Activated CD8-positive, alpha-beta T cell treated with anti-CD3 and anti-CD28 coated beads, Interleukin-2, amount 10 ng/mL, durations not matched to agents 7 days and 5 days (primary cell): ENCODE measurements at regions not wholly inside any gene's neighbourhood (a gene's known extent, or its start where the extent isn't known, plus 50 kb on each side); places are given as distances from the start of the nearest gene placed in this dataset.
"Not testable (repeated sequence)": the region's sequence is repeated elsewhere in the genome, so short reads cannot be mapped to it uniquely, and the experiment has no call there.

ENCODE experiments used
- ATAC-seq: fragments of 150-1000 bp; cut with Tn5 transposase; one replicate; pipeline ENCODE4 v1.10.0; 2021; ENCODE audit warnings: moderate library complexity
- CTCF ChIA-PET: fragments of 350-600 bp; sonication (Branson Sonifier 250); formaldehyde crosslinking; loops from one replicate; lab custom pipeline; 2021; ENCODE audit warnings: antibody characterized with exemption; lab: Charles Lee
- POLR2A ChIA-PET: fragments of 350-600 bp; sonication (Branson Sonifier 250); formaldehyde crosslinking; loops from one replicate; lab custom pipeline; 2021; ENCODE audit warnings: antibody characterized with exemption; lab: Charles Lee
- DNase-seq: peaks from one replicate; pipeline ENCODE4 v3.0.0-alpha.2; 2020
- H3K27ac Mint-ChIP-seq: one replicate; pipeline ENCODE4 v1.8.0; 2021; ENCODE audit warnings: mild to moderate bottlenecking, mixed read lengths
- H3K27me3 Mint-ChIP-seq: one replicate; pipeline ENCODE4 v1.8.0; 2021; ENCODE audit warnings: low read depth, mixed read lengths
- H3K36me3 Mint-ChIP-seq: one replicate; pipeline ENCODE4 v1.8.0; 2021; ENCODE audit warnings: low read depth, mixed read lengths
- H3K4me1 Mint-ChIP-seq: one replicate; pipeline ENCODE4 v1.8.0; 2021; ENCODE audit warnings: low read depth, mixed read lengths
- H3K4me3 Mint-ChIP-seq: one replicate; pipeline ENCODE4 v1.8.0; 2021; ENCODE audit warnings: mild to moderate bottlenecking, mixed read lengths
- H3K9me3 Mint-ChIP-seq: one replicate; pipeline ENCODE4 v1.8.0; 2022; ENCODE audit warnings: mixed read lengths; ENCODE audit not compliant: insufficient read depth

GRCh38 chr6:134590004-134590403 is 272.1 kb upstream of the SGK1 start:
- CTCF ChIA-PET = interaction anchor here (0.6 kb wide), 1 partner anchor 176 kb away, joined by 3 read pairs; no protein-coding TSS in a partner anchor

GRCh38 chr6:134589512-134589911 is 271.6 kb upstream of the SGK1 start:
- H3K4me1 Mint-ChIP-seq = no peaks in the 10 kb centered on the region
- no peak for DNase-seq
- no peak overlapping the region for H3K27ac Mint-ChIP-seq
- ChIA-PET POLR2A (no interaction called here), CTCF (no interaction called here)
- no peak for ATAC-seq
- H3K4me3 Mint-ChIP-seq = no peak overlapping the region
- H3K36me3 Mint-ChIP-seq = no peaks in the 10 kb centered on the region
- no peaks in the 10 kb centered on the region for H3K27me3 Mint-ChIP-seq
- no peaks in the 10 kb centered on the region for H3K9me3 Mint-ChIP-seq

More at GRCh38 chr6:134590004-134590403, 272.1 kb upstream of the SGK1 start:
- no peak for DNase-seq
- no peak for ATAC-seq
- POLR2A ChIA-PET = no interaction called here
- H3K9me3 Mint-ChIP-seq = no peaks in the 10 kb centered on the region
- H3K36me3 Mint-ChIP-seq = no peaks in the 10 kb centered on the region
- peaks cover 2% of the 10 kb centered on the region for H3K4me1 Mint-ChIP-seq
- no peaks in the 10 kb centered on the region for H3K27me3 Mint-ChIP-seq
- H3K4me3 Mint-ChIP-seq = no peak overlapping the region
- no peak overlapping the region for H3K27ac Mint-ChIP-seq

- Mint-ChIP-seq H3K9me3 (no peaks in the 10 kb centered on the region), H3K27me3 (no peaks in the 10 kb centered on the region), H3K27ac (no peak overlapping the region), H3K4me1 (no peaks in the 10 kb centered on the region), H3K4me3 (no peak overlapping the region), H3K36me3 (no peaks in the 10 kb centered on the region)
- ATAC-seq = no peak
- ChIA-PET POLR2A (no interaction called here), CTCF (no interaction called here)
- DNase-seq = no peak
Observed at GRCh38 chr6:134588267-134588666, 270.4 kb upstream of the SGK1 start.

- CTCF ChIA-PET = interaction anchor here (1.0 kb wide), 1 partner anchor 43 kb away, joined by 3 read pairs; no protein-coding TSS in a partner anchor
- H3K27me3 Mint-ChIP-seq = no peaks in the 10 kb centered on the region
- DNase-seq = no peak
- H3K36me3 Mint-ChIP-seq = no peaks in the 10 kb centered on the region
- POLR2A ChIA-PET = interaction anchor here (1.0 kb wide), 1 partner anchor 11 kb away, joined by 3 read pairs; no protein-coding TSS in a partner anchor
- H3K4me3 Mint-ChIP-seq = no peak overlapping the region
- H3K9me3 Mint-ChIP-seq = no peaks in the 10 kb centered on the region
- no peak overlapping the region for H3K27ac Mint-ChIP-seq
- H3K4me1 Mint-ChIP-seq = no peaks in the 10 kb centered on the region
- ATAC-seq = no peak
Observed at GRCh38 chr6:134585517-134585873, 267.6 kb upstream of the SGK1 start.

GRCh38 chr6:134584847-134585516 is 267.1 kb upstream of the SGK1 start:
- DNase-seq = no peak
- Mint-ChIP-seq H3K27me3 (peaks cover 2% of the 10 kb centered on the region), H3K27ac (no peak overlapping the region), H3K36me3 (no peaks in the 10 kb centered on the region), H3K4me3 (no peak overlapping the region), H3K4me1 (no peaks in the 10 kb centered on the region), H3K9me3 (no peaks in the 10 kb centered on the region)
- no peak for ATAC-seq
- POLR2A ChIA-PET = interaction anchor here (0.7 to 1.1 kb wide), 3 partner anchors 11 to 112 kb away, joined by 3 read pairs; no protein-coding TSS in a partner anchor
- CTCF ChIA-PET = interaction anchor here (1.0 to 1.1 kb wide), 3 partner anchors 42 to 356 kb away, joined by 3 read pairs; no protein-coding TSS in a partner anchor

GRCh38 chr6:134577998-134578397 is 260.1 kb upstream of the SGK1 start:
- no peak overlapping the region for H3K4me3 Mint-ChIP-seq
- H3K9me3 Mint-ChIP-seq = no peaks in the 10 kb centered on the region
- POLR2A ChIA-PET = no interaction called here
- H3K36me3 Mint-ChIP-seq = no peaks in the 10 kb centered on the region
- DNase-seq (no peak), ATAC-seq (no peak)
- H3K27me3 Mint-ChIP-seq = peaks cover 4% of the 10 kb centered on the region
- CTCF ChIA-PET = no interaction called here
- H3K27ac Mint-ChIP-seq = no peak overlapping the region
- H3K4me1 Mint-ChIP-seq = no peaks in the 10 kb centered on the region

GRCh38 chr6:134575221-134575620 is 257.3 kb upstream of the SGK1 start:
- peaks cover 10% of the 10 kb centered on the region for H3K4me1 Mint-ChIP-seq
- POLR2A ChIA-PET = no interaction called here
- CTCF ChIA-PET = no interaction called here
- H3K27me3 Mint-ChIP-seq = peaks cover 6% of the 10 kb centered on the region
- H3K4me3 Mint-ChIP-seq = no peak overlapping the region
- peaks cover 5% of the 10 kb centered on the region for H3K36me3 Mint-ChIP-seq
- DNase-seq (no peak), ATAC-seq (no peak)
- H3K27ac Mint-ChIP-seq = no peak overlapping the region
- H3K9me3 Mint-ChIP-seq = peaks cover 13% of the 10 kb centered on the region

- Mint-ChIP-seq H3K4me1 (peaks cover 17% of the 10 kb centered on the region), H3K4me3 (no peak overlapping the region), H3K9me3 (peaks cover 13% of the 10 kb centered on the region), H3K36me3 (peaks cover 7% of the 10 kb centered on the region), H3K27ac (no peak overlapping the region), H3K27me3 (peaks cover 2% of the 10 kb centered on the region)
- no peak for DNase-seq
- ChIA-PET POLR2A (interaction anchor here (0.6 kb wide), 1 partner anchor 11 kb away, joined by 3 read pairs; no protein-coding TSS in a partner anchor), CTCF (no interaction called here)
- ATAC-seq = no peak
Observed at GRCh38 chr6:134574491-134574890, 256.6 kb upstream of the SGK1 start.

- ATAC-seq = peak; percentile 69
- peak overlapping the region; percentile 46 for H3K4me3 Mint-ChIP-seq
- POLR2A ChIA-PET, H3K27me3 Mint-ChIP-seq, CTCF ChIA-PET, DNase-seq: not testable (repeated sequence)
- H3K36me3 Mint-ChIP-seq = peaks cover 18% of the 10 kb centered on the region
- peaks cover 22% of the 10 kb centered on the region for H3K9me3 Mint-ChIP-seq
- H3K4me1 Mint-ChIP-seq = peaks cover 26% of the 10 kb centered on the region
- H3K27ac Mint-ChIP-seq = peak overlapping the region; percentile 82
Observed at GRCh38 chr6:134569996-134570395, 252.1 kb upstream of the SGK1 start.

GRCh38 chr6:134564705-134565104 is 246.8 kb upstream of the SGK1 start:
- no peak overlapping the region for H3K4me3 Mint-ChIP-seq
- DNase-seq = no peak
- peaks cover 11% of the 10 kb centered on the region for H3K4me1 Mint-ChIP-seq
- no peaks in the 10 kb centered on the region for H3K27me3 Mint-ChIP-seq
- ChIA-PET CTCF (no interaction called here), POLR2A (no interaction called here)
- H3K27ac Mint-ChIP-seq = no peak overlapping the region
- H3K36me3 Mint-ChIP-seq = peaks cover 10% of the 10 kb centered on the region
- peaks cover 8% of the 10 kb centered on the region for H3K9me3 Mint-ChIP-seq
- no peak for ATAC-seq

GRCh38 chr6:134560019-134560418 is 242.1 kb upstream of the SGK1 start:
- H3K9me3 Mint-ChIP-seq = no peaks in the 10 kb centered on the region
- DNase-seq (no peak), ATAC-seq (no peak)
- no peaks in the 10 kb centered on the region for H3K4me1 Mint-ChIP-seq
- ChIA-PET POLR2A (no interaction called here), CTCF (no interaction called here)
- H3K4me3 Mint-ChIP-seq = no peak overlapping the region
- H3K27me3 Mint-ChIP-seq = no peaks in the 10 kb centered on the region
- no peaks in the 10 kb centered on the region for H3K36me3 Mint-ChIP-seq
- no peak overlapping the region for H3K27ac Mint-ChIP-seq

GRCh38 chr6:134557509-134557908 is 239.6 kb upstream of the SGK1 start:
- DNase-seq = no peak
- no peak overlapping the region for H3K27ac Mint-ChIP-seq
- no peaks in the 10 kb centered on the region for H3K4me1 Mint-ChIP-seq
- ChIA-PET CTCF (interaction anchor here (1.2 kb wide), 1 partner anchor 15 kb away, joined by 3 read pairs; no protein-coding TSS in a partner anchor), POLR2A (interaction anchor here (0.9 kb wide), 1 partner anchor 37 kb away, joined by 3 read pairs; no protein-coding TSS in a partner anchor)
- no peak for ATAC-seq
- H3K27me3 Mint-ChIP-seq = no peaks in the 10 kb centered on the region
- H3K9me3 Mint-ChIP-seq = peaks cover 4% of the 10 kb centered on the region
- H3K36me3 Mint-ChIP-seq = no peaks in the 10 kb centered on the region
- H3K4me3 Mint-ChIP-seq = no peak overlapping the region
